ENCODE measurements at regions not wholly inside any gene's neighbourhood (a gene's known extent, or its start where the extent isn't known, plus 50 kb on each side); places are given as distances from the start of the nearest gene placed in this dataset.

DNA sequence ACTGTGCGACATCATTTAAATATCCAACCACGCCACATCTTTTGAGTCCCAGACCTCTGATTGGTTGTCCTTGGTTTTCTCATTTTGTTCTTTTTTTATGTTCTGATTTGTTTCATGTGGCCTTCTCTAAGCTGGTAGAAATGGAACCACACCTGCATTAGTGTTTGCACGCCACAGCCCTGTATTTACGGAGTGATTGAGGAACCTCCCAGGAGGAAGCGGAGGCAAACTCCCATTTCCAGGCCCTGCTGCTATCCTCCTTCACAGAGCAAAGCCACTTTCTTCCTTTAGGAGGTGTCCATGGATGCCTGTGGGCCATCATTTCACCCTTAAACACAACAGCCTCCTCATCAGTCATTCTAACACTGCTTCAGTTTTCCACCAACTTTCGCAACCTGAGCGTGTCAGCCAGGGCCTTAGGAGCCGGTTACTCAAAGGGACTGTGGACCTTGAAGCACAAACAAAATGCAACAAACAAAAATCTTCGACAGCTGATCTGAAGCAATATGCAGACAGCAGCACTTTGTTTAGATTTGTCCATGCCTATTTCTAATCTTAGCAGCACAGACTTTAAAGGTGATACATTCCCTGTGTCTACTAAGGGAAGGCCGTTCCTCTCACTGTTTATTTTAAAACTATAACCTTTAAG, 1258.1 kb upstream of the TMEM132C start:
- TF ChIP-seq, protein P1, sequence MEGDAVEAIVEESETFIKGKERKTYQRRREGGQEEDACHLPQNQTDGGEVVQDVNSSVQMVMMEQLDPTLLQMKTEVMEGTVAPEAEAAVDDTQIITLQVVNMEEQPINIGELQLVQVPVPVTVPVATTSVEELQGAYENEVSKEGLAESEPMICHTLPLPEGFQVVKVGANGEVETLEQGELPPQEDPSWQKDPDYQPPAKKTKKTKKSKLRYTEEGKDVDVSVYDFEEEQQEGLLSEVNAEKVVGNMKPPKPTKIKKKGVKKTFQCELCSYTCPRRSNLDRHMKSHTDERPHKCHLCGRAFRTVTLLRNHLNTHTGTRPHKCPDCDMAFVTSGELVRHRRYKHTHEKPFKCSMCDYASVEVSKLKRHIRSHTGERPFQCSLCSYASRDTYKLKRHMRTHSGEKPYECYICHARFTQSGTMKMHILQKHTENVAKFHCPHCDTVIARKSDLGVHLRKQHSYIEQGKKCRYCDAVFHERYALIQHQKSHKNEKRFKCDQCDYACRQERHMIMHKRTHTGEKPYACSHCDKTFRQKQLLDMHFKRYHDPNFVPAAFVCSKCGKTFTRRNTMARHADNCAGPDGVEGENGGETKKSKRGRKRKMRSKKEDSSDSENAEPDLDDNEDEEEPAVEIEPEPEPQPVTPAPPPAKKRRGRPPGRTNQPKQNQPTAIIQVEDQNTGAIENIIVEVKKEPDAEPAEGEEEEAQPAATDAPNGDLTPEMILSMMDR (conservative IDR thresholded peaks at IDR 0.05; ENCODE audit: low read length), result no peak
- H3K4me3 ChIP-seq (ENCODE audit: low read length), result no peak overlapping the region
- DNase-seq (ENCODE audit: low read depth), result no peak

DNA sequence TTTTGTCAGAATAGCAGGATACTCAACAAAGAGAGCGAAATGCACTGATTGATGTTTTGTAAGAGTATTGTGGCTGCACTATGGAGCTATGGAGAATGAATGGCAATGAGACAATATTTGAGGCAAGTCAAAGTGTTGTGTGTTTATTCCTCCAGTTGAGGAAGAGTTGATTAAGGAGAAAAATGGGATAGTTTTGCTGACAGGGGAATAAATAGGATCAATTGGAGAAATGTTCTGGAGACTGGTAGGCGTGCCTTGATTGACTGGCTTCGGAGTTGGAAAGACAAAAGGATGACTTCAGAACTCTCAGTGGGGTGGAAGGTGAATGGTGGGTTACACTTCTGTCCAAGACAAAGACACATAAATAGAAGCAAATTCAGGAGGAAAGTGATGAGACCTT, 1254.9 kb upstream of the TMEM132C start:
- no peak overlapping the region for H3K4me3 ChIP-seq (ENCODE audit: low read length)
- TF ChIP-seq, protein P1 (conservative IDR thresholded peaks at IDR 0.05; ENCODE audit: low read length), result no peak
- no peak for DNase-seq (ENCODE audit: low read depth)

DNA sequence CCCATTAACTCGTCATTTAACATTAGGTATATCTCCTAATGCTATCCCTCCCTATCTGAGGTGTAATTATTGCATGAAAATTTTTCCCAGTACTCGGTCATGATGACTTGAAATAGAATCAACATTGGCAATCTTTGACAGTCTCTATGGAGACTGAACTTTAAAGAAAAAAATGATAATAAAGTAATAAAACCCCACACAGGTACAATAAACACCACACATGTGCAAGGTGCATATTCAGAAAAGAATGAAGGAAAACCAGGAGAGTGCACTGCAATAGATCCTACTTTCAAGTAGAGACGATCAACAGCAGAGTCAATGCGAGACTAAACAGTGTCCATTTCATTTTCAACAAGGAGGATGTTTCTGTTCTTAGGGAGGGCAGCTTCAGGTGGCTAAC, 1253.8 kb upstream of the TMEM132C start:
- no peak for DNase-seq (ENCODE audit: low read depth)
- TF ChIP-seq, protein P1 (conservative IDR thresholded peaks at IDR 0.05; ENCODE audit: low read length), result no peak
- H3K4me3 ChIP-seq (ENCODE audit: low read length), result no peak overlapping the region

DNA sequence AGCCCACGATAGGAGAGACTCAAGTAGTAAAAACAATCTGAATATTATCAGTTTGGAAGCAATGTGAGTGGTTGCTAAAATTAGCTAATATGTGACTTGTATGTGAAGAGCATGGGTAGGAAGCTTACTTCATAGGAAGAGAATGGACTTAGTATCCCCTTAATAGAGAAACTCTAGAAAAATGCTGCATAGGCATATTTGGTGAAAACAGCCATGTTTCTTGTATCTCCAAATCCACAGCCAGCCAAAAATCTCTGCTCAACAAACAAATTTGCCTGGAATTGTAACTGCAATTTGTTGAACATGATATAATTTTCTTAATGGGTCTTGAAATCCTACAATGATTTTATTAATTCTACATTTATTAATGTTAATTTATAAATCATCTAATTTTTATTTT, 1252.9 kb upstream of the TMEM132C start:
- no peak for DNase-seq (ENCODE audit: low read depth)
- TF ChIP-seq, protein P1 (conservative IDR thresholded peaks at IDR 0.05; ENCODE audit: low read length), result no peak
- H3K4me3 ChIP-seq (ENCODE audit: low read length), result no peak overlapping the region

DNA sequence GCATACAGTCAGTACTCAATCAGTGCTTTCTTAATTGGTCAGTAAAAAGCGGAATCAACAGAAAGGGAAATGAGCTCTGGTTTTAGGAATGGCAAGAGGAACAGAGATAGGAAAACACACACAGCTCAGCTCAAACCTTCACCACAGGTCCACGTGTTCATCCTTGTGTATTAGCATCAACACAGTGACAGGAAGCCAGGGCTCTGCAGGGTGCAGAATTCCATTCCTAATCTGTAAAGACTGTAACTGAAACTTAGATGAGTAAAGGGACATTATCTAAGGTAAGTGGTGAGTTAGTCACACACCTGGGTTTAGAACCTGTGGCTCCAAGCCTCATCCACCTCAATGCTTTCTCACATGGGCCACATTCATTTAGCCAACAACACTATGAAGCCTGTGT, 1242.2 kb upstream of the TMEM132C start:
- DNase-seq (ENCODE audit: low read depth), result no peak
- TF ChIP-seq, protein P1 (conservative IDR thresholded peaks at IDR 0.05; ENCODE audit: low read length), result no peak
- no peak overlapping the region for H3K4me3 ChIP-seq (ENCODE audit: low read length)

DNA sequence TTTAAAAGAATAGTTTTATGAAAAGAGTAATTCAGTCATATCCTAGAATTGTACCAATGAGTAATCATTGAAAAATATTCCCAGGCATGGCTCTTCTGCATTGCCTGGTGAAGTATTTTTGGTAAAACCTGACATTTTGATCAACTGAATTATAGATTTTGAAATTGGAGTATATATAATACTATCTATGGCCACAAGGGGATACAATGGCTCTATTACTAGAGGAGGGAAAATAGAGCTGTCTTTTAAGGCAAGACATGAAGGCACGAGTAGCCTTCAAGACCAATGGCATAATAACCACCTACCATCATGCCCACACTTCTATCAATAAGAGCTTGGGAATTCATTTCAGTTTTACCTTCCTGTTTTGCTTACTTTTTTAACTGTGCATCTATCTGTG, 1241.4 kb upstream of the TMEM132C start:
- peak; percentile 11 for DNase-seq (ENCODE audit: low read depth)
- TF ChIP-seq, protein P1 (conservative IDR thresholded peaks at IDR 0.05; ENCODE audit: low read length), result peak; percentile 46
- no peak overlapping the region for H3K4me3 ChIP-seq (ENCODE audit: low read length)

DNA sequence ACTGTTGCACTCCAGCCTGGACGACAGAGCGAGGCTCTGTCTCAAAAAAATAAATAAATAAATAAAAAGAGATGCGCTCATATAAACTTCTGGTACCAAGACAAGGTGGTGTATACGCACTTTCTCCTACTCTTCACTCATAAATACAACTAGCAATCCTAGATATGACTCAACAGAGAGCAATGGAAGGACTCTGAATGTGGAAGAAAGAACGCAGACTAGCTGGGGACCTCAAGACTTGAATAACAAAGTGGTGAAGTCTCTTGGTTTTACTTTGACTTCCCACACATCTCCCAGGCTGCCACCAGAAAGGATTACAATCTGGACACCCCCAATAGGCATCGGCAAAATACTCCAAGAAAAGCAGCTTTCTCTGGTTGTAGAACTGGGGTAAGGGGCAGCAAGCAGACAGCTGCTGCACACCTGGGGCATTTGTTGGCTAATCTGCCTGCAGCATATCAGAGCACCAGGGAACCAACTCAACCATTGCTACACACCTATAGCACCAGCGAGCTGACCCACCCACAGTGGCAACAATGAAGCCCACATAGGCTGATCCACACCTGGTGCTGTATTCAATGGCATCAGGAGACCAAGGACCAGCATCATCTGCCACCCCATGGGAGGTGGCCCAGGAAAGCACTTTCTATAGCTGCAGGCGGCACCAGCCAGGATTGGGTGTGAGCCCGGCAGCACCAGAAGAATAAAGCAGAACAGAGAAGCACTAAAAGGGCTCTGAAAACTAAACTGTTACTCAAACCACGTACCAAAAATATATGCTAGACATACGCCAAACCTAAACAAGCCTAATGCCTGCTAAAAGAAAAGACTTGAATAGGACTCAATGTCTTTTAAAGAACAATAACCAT, 1231.7 kb upstream of the TMEM132C start:
- DNase-seq (ENCODE audit: low read depth), result peak; percentile 38
- H3K4me3 ChIP-seq (ENCODE audit: low read length), result no peak overlapping the region
- TF ChIP-seq, protein P1 (conservative IDR thresholded peaks at IDR 0.05; ENCODE audit: low read length), result no peak

Data from AG10803 (cell line).